Renal cortex interstitium (tissue), 11 donors: ENCODE measurements at regions not wholly inside any gene's neighbourhood (a gene's known extent, or its start where the extent isn't known, plus 50 kb on each side); places are given as distances from the start of the nearest gene placed in this dataset.

ENCODE experiments used
- DNase-seq, 11 donors: peaks; one replicate each; pipeline ENCODE4 v3.0.0-alpha.2; 2013; ENCODE audit warnings: low read depth in 9 of 11, low spot score in 4 of 11; ENCODE audit errors: extremely low read depth in 1 of 11

- no peak for DNase-seq
Observed at GRCh38 chr9:73024601-73025034, 71.8 kb upstream of the ALDH1A1 start.

- DNase-seq, result peak; percentile 17 to 57 (median 52)
Observed at GRCh38 chr9:73023025-73023541, 70.2 kb upstream of the ALDH1A1 start.

- DNase-seq, result no peak
Observed at GRCh38 chr9:73022353-73022752, 69.5 kb upstream of the ALDH1A1 start.

GRCh38 chr9:73020877-73021276, 68.0 kb upstream of the ALDH1A1 start:
- DNase-seq, result no peak

GRCh38 chr9:73014011-73014410, 61.2 kb upstream of the ALDH1A1 start:
- no peak for DNase-seq

- no peak for DNase-seq
Observed at GRCh38 chr9:73011956-73012355, 59.1 kb upstream of the ALDH1A1 start.

- no peak for DNase-seq
Observed at GRCh38 chr9:73011181-73011750, 58.4 kb upstream of the ALDH1A1 start.

GRCh38 chr9:73009649-73010288, 56.9 kb upstream of the ALDH1A1 start:
- DNase-seq, result no peak

GRCh38 chr9:73007966-73008672, 55.3 kb upstream of the ALDH1A1 start:
- DNase-seq, result no peak

GRCh38 chr9:73006986-73007385, 54.1 kb upstream of the ALDH1A1 start:
- DNase-seq, result no peak
